ENCODE measurements at regions not wholly inside any gene's neighbourhood (a gene's known extent, or its start where the extent isn't known, plus 50 kb on each side); places are given as distances from the start of the nearest gene placed in this dataset.

DNA sequence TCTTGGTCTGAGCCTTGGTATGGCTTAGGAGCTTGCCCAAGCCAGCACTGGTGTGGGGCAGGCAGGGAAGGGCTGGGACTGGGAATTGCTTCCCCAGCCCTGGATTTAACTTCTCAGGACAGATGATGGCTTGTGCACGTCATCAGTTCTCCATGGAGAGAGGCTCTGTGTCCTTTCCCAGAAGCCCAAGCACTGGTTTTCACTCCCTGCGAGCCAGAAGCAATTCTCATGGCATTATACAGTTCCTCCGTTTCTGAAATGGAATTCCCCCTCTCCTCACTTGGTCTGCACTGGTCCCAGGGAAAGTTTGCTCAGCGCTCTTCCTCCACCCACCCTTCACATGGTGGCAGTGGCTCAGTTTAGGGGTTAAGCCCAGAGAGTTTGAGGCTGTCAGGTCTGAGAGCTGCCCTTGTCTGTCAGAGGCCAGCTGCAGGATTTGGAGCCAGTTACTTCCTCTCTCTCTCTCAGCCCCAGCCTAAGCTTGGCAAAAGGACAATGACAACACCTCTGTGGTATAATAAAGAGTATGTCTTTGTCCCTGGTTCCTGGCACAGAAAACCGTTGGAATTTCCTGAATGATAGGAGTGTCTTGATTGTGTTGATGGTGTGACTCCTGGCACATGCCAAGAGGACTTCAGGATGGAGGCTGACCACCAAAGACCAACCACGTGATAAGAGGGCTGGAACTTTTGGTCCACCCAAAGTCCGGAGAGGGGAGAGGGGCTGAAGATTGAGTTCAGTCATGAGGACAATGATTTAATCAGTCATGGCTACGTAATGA, 219.6 kb upstream of the TNRC6C start:
- no peak for TF ChIP-seq CTCF (IDR thresholded peaks at IDR 0.05)
- TF ChIP-seq NR3C1 (CRISPR knock-in tag; conservative IDR thresholded peaks at IDR 0.05; ENCODE audit: low read depth), result no peak
- TF ChIP-seq NR2C2 (CRISPR knock-in tag; IDR thresholded peaks at IDR 0.05), result no peak
- TF ChIP-seq E2F4 (CRISPR knock-in tag; IDR thresholded peaks at IDR 0.05; ENCODE audit: borderline replicate concordance, low read depth), result no peak
- no peak for TF ChIP-seq ELF4 (CRISPR knock-in tag; IDR thresholded peaks at IDR 0.05; ENCODE audit: low read depth)
- no peak for TF ChIP-seq SMAD3 (CRISPR knock-in tag; IDR thresholded peaks at IDR 0.05; ENCODE audit: borderline replicate concordance)

Measured in WTC11 (cell line).